GM20431 (cell line): ENCODE measurements at regions not wholly inside any gene's neighbourhood (a gene's known extent, or its start where the extent isn't known, plus 50 kb on each side); places are given as distances from the start of the nearest gene placed in this dataset.

Experiments
- in situ Hi-C: fragments of 300-500 bp; cut with MseI, MboI; formaldehyde crosslinking; loops from one replicate; pipeline ENCODE4 v1.15.0; 2020; ENCODE audit warnings: low sequenced_read_pairs; ENCODE audit not compliant: unreplicated experiment

DNA sequence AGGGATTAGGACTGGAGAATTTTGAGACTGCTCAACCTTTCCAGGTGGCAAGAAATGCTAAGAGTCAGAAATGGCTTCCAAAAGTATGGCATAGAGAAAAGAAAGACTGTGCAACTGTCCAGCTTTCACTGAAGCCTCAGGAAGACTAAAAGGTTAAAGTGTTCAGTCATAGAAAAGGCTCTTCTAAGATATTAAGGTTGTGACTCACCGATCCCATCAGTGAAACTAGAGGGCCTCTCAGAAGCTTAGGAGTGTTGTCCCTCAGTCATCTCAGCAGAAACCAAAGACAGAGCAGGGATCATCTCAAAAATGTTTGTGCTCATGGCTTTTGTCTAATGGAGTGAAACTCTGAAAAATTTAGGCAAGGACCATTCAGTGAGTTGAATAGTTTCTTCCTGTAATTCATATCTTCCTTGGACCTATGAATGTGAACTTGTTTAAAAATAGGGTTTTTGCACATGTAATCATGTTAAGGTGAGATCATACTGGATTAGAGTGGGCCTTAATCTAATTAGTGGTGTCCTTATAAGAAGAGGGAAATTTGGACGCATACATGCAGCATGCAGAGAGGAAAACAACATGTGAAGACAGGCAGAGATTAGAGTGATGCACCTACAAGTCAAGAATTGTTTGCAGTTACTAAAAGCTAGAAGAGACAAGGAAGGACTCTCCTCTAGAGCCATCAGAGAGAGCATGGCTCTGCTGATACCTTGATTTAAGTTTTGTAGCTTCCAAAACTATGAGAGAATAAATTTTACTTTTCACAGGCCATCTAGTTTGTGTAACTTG is 71.3 kb downstream of the RPE65 start:
- in situ Hi-C loops = no loop called here

DNA sequence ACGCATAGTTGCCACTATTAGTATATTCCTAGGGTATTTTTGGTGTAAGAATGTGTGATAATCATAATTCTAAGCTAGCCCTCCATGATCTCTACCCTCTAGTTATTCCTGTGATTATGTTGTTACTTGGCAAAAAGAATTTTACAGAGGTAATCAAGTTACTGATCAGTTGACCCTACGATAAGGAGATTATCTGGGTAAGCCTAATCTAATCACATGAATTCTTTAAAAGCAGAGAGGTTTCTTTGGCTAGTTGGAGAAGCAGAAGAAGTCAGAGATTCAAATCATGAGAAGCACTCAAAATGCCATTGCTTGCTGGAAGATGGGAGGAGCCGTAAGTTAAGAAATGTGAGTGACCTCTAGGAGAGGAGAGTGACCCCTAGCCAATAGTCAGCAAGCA is 72.7 kb downstream of the RPE65 start:
- in situ Hi-C loops = no loop called here

GRCh38 chr1:68376441-68376840 is 73.3 kb downstream of the RPE65 start:
- in situ Hi-C loops = no loop called here

DNA sequence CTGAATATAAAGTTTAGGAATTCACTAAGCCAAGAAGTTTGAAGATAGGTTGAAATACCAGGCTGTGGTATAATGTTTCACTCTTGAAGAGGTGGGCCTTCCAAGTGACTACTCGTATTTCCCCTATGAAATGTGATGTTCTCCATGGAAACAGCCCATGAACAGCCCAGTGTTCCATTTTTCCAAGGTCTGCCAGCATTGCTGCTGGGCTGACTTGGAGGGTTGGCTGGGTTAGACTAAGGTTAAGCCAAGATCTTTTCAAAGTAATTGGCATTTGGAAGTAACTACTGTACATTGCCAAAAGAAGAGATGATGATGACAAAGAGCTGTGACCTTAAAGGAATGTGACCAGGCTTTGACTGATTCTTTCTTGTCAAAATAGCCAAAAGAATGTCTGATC is 73.8 kb downstream of the RPE65 start:
- in situ Hi-C loops = no loop called here

DNA sequence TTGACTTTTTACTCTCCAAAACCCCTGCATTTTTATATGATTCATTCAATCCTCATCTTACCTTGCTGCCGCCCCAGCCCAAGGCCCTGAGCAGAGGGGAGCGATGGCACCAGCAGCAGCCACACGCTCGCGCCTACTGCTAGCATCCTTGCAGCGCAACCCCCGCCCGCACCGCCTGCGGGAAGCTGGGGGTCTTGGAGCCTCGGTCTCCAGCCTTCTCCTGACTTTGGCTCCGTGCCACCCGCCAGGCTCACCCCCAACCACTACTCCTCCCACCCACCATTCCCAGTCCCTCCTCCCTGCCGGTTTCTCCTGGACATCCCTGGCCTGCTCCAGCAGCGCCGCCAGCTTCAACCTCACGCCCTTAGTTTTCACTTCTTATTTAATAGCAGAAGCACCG is 76.6 kb downstream of the RPE65 start:
- in situ Hi-C loops = no loop called here

- in situ Hi-C loops = no loop called here
Measured at GRCh38 chr1:68372487-68372886, 77.3 kb downstream of the RPE65 start.

DNA sequence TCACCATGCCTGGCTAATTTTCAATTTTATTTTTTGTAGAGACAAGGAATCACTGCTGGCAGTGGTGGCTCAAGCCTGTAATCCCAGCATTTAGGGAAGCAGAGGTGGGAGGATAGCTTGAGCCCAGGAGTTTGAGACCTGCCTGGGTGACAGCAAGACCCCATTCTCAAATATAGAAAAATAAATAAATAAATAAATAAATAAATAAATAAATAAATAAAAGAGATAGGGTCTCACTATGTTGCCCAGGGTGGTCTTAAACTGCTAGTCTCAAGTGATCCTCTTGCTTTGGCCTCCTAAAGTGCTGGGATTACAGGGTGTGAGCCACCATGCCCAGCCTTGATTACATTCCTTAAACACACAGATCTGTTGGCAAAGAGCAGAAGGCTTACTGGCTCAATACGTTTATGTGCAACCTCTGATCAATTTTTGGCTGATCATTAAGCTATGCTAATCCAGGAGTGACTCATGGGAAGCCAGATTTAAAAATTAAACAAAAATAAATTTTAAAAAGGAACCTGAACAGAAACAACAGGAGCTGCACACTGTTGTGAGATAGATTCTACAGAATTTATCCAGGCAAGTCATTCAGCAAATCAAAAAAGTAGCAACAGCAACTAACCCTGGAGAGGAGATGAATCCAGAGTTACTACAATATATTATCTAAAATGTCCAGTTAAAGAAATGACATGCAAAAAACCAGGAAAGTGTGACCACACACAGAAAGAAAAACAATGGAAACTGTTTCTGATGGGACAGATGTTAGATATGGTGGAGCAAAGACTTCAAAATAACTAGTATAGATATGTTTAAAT is 79.4 kb downstream of the RPE65 start:
- in situ Hi-C loops = no loop called here

- in situ Hi-C loops = no loop called here
Measured at GRCh38 chr1:68366572-68366971, 83.2 kb downstream of the RPE65 start.

GRCh38 chr1:68365709-68366382 is 83.9 kb downstream of the RPE65 start:
- in situ Hi-C loops = no loop called here

- in situ Hi-C loops = no loop called here
Measured at GRCh38 chr1:68363339-68363738, 86.4 kb downstream of the RPE65 start.

DNA sequence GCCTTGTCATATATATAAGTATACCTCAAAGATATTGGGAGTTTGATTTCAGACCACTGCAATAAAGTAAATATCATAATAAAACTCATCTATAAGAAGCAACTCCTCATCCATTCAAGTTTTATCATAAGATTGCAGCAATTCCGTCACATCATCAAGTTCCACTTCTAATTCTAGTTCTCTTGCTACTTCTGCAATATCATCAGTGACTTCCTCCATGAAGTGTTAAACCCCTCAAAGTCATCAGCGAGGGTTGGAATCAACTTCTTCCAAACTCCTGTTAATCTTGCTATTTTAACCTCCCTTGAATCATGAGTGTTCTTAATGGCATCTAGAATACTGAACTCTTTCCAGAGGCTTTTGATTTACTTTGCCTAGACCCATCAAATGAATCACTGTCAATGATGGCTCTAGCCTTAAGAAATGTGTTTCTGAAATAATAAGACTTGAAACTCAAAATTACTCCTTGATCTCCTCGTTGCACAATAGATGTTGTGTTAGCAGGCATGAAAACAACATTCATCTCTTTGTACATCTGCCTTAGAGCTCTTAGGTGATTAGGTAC is 88.3 kb downstream of the RPE65 start:
- in situ Hi-C loops = no loop called here

- in situ Hi-C loops = no loop called here
Measured at GRCh38 chr1:68359045-68359444, 90.7 kb downstream of the RPE65 start.

DNA sequence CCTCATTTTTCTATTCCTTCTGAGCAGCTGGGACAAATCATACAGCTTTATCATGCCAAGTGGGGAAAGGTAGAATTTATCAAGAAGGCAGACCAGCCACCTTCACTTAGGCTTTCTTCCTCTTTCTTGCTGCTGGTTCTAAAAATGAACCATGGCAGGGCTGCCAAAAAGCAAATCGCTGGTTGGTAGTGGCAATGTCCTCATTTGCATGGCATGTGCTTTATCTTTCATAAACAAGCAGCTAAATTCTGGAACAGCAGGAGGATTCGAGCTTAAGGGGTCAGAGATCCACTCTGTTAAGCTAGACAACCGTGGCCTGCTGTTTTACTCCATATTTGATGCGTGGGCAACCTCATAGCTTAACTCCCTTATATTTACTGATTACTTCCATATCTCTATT is 91.3 kb downstream of the RPE65 start:
- in situ Hi-C loops = no loop called here

- in situ Hi-C loops = no loop called here
Measured at GRCh38 chr1:68355614-68356013, 94.1 kb downstream of the RPE65 start.

- in situ Hi-C loops = no loop called here
Measured at GRCh38 chr1:68352202-68352601, 97.6 kb downstream of the RPE65 start.

GRCh38 chr1:68347415-68347814 is 102.3 kb downstream of the RPE65 start:
- in situ Hi-C loops = loop anchor here (25.0 kb wide), 1 partner anchor 235 kb away; no protein-coding TSS in a partner anchor

DNA sequence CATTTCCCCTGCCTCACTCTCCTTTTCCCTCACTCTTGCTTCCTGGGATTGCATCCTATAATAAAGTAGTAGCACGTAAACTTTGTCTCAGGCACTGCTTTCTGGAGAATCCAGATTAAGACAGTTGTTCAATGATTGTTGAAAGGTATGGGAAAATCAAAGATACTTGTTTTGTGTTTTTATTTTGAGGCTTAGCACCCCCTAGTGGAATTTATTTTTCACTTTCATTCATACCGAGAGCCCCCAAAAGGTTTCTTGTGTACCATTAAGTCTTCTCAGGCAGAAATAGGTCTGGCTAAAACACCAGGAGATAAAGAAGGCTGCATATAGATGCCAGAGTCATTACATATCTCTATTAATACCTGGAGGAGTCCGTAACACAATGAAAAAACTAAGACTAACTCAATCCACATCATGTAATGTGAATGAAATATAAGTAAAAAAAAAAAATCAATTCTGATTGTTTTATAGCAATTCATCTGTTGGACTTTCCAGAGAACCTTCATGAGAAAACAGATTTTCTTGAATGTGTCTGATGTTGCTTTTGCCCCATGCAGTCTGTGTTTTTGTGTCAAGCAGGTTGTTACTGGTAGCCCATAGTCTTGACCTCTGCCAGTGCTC is 103.5 kb downstream of the RPE65 start:
- in situ Hi-C loops = loop anchor here (25.0 kb wide), 1 partner anchor 234 kb away; no protein-coding TSS in a partner anchor

GRCh38 chr1:68344208-68344607 is 105.5 kb downstream of the RPE65 start:
- in situ Hi-C loops = loop anchor here (25.0 kb wide), 1 partner anchor 232 kb away; no protein-coding TSS in a partner anchor

DNA sequence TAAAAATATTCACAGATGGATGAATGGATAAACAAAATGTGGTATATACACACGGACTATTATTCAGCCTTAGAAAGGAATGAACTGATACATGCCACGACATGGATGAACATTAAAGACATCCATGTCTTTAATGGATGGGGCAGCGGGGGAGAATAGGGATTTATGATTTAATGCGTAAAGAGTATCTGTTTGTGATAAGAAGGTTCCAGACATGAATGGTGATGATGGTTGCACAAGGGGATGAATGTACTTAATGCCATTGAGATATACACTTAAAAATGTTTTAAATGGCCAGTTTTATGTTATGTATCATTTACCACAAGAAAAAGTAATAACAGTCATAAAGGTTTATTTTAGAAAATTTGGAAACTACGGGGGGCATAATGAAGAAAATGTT is 108.6 kb upstream of the WLS start:
- in situ Hi-C loops = loop anchor here (25.0 kb wide), 1 partner anchor 229 kb away; no protein-coding TSS in a partner anchor

DNA sequence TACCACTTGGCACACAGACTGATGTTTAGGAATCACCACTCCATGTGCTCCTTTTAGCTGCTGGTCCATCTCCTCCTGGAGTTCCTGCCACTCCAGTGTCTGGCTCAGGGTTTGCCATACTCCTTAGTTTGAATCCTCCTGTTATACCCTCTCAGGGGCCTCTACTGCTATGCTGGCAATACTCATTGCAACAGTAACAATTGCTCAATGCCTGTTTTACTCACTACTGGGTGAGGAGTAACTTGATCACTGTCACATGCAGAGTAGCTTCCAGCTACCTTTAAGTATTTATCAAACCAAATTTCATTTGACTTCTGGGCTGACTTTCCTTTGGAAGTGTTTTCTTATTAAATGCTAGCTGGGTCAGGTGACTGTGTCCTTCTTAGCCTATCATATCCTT is 107.2 kb upstream of the WLS start:
- in situ Hi-C loops = loop anchor here (25.0 kb wide), 1 partner anchor 227 kb away; no protein-coding TSS in a partner anchor
